Kidney capillary endothelial cell (primary cell): ENCODE measurements at regions not wholly inside any gene's neighbourhood (a gene's known extent, or its start where the extent isn't known, plus 50 kb on each side); places are given as distances from the start of the nearest gene placed in this dataset.

Experiments
- DNase-seq: peaks from one replicate; pipeline ENCODE4 v3.0.0-alpha.2; 2018; ENCODE audit warnings: low spot score

GRCh38 chr4:85398276-85398675, 76.7 kb upstream of the ARHGAP24 start:
- DNase-seq, result no peak

GRCh38 chr4:85399270-85399669, 75.7 kb upstream of the ARHGAP24 start:
- DNase-seq, result no peak

- no peak for DNase-seq
Observed at GRCh38 chr4:85402371-85402770, 72.6 kb upstream of the ARHGAP24 start.

DNA sequence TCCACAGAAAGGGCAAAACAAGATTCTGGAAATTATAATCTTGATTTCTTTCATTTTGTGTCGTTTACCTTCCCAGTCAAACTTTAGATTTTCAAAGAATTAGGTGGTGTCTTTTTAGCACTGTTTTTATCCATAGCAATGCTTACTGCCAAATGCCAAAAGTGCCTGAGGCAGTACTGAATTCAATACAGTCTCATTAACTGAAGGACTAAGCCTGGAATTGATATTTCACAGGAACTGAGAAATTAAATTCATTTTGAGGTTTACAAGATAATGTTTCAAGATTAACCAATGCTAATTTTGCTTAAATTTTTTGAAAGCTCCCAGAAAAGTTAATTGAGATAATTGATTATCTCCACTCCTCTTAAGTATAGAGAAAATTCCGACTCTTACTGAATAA, 68.8 kb upstream of the ARHGAP24 start:
- no peak for DNase-seq

- DNase-seq, result no peak
Observed at GRCh38 chr4:85407546-85407945, 67.4 kb upstream of the ARHGAP24 start.

GRCh38 chr4:85408301-85408700, 66.6 kb upstream of the ARHGAP24 start:
- DNase-seq, result no peak

- DNase-seq, result peak; percentile 88
Observed at GRCh38 chr4:85409251-85409650, 65.7 kb upstream of the ARHGAP24 start.

DNA sequence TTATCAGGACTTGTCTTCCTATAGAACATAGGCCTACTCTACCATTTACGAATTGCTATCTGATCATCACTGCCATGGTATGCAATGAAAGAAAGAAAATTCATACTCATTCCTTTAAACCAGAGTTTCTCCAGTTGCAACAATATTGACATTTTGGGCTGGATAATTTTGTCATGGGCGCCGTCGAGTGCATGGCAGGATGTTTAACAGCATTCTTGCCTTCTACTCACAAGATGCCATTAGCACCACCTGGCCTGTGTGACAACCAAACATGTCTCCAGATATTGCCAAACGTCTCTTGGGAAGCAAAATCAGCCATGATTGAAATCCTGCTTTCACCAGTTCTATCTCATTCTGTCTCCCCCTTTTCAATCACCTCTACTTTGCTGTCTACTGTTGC, 63.6 kb upstream of the ARHGAP24 start:
- no peak for DNase-seq

DNA sequence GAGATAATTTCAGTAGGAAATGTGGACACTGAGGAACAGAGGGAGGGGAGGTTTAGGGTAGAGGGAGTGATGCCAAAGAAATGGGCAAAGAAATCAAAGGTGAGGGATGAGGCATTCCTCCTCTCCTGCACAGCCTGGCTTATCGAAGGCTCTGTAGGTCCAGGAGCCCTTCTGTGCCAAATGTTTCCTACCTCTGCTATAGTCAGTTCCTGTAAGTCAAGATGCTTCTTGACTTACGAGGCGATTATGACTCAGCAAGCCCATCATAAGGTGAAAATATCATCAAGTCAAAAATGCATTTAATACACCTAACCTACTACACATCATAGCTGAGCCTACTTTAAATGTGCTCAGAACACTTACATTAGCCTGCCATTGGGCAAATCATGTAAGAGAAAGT, 60.0 kb upstream of the ARHGAP24 start:
- no peak for DNase-seq

- DNase-seq, result no peak
Observed at GRCh38 chr4:85416094-85416493, 58.9 kb upstream of the ARHGAP24 start.

DNA sequence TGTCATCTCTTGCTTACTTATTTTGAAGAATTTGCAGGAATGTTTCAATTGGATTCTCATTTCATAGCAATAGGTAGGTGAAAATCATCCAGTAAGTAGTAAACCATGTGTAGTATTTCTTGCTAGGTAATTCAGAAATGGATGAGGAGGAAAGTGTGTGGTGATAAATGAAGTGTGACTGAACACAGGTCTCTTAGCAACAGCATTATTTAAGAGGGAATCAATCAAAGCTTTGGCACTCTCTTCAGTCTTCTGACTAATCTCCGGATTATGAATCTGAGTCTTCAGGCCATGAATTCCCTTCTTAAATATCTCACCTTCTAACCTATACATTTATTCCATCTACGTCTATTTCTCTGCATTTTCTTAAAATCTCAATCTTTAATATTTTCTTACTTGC, 55.8 kb upstream of the ARHGAP24 start:
- no peak for DNase-seq

DNA sequence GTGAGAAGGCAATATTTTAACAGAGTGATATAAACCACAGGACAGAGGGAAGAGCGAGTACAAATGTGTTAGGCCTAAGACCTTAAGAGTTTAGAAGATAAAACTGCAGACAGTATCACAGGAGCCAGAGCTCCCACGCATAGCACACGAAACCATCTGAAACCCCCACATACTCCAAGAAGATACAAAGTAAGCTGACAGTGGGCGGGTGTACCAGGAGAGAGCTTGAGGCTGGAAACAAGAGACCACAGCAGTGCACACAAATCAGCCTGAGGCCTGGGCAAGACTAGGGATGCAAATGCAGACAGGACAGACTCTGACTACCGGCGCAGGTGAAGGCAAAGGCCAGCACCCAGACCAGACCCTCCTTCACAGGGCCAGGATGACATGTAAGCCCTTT, 54.1 kb upstream of the ARHGAP24 start:
- no peak for DNase-seq

DNA sequence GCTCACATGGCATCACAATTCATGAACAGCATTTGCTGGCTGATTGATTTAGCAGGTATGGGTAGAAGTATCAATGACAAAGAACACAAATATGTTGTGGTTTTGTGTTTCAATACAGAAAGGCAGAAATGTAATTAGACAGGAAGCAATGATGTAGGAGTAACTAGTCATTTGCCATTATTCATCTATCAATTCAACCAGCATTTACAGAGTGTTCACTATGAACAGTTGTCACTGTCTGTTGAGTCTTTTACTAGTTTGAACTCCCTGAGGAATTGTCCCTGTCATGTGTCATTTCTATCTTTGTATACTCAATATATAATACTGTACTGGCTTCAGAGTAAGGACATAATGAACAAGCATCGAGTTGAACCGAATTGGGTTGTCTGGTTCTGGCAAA, 51.5 kb upstream of the ARHGAP24 start:
- no peak for DNase-seq
